ENCODE measurements at regions not wholly inside any gene's neighbourhood (a gene's known extent, or its start where the extent isn't known, plus 50 kb on each side); places are given as distances from the start of the nearest gene placed in this dataset.
"Not testable (repeated sequence)": the region's sequence is repeated elsewhere in the genome, so short reads cannot be mapped to it uniquely, and the experiment has no call there.

DNA sequence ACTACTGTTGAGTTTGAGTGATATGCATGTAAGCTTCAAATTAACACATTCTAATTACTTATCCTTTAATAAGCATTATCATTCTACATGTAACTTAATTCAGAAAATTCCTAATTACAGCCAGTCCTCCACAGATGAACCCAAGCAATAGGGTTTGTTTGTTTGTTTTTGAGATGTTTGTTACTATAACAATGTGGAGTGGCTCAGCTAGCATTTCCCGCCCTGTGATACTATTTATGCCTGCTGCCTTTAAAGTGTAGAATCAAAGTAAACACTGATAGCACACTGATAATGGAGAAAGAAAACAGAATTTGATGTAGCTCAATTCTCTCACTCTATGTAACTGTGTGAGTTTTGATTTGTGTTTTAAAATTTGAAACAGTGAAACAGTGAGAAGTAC lies 105.1 kb upstream of the IGF1R start:
- peaks cover 2% of the 10 kb centered on the region for H3K4me1 Mint-ChIP-seq (ENCODE audit: low read depth)
- peaks cover 34% of the 10 kb centered on the region for H3K27me3 Mint-ChIP-seq (ENCODE audit: low read depth)
- H3K9me3 Mint-ChIP-seq: no peaks in the 10 kb centered on the region
- no peaks in the 10 kb centered on the region for H3K36me3 Mint-ChIP-seq (ENCODE audit: low read depth)
- H3K27ac Mint-ChIP-seq: no peak overlapping the region
- no peak for DNase-seq (ENCODE audit: low spot score)
- no peak overlapping the region for H3K4me3 Mint-ChIP-seq

DNA sequence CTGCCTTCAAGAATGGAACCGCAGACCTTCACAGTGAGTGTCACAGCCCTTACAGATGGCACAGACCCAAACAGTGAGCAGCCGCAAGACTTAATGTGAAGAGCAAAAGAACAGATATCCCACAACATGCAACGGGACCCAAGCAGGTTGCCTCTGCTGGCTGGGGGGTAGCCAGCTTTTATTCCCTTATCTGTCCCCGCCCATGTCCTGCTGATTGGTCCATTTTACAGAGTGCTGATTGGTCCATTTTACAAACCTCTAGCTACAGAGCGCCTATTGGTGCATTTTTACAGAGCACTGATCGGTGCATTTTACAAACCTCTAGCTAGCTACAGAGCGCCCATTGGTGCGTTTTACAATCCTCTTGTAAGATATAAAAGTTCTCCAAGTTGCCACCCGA lies 102.0 kb upstream of the IGF1R start:
- DNase-seq (ENCODE audit: low spot score): no peak
- Mint-ChIP-seq H3K27me3 (ENCODE audit: low read depth) (peaks cover 41% of the 10 kb centered on the region), H3K36me3 (ENCODE audit: low read depth) (no peaks in the 10 kb centered on the region), H3K27ac (no peak overlapping the region), H3K4me1 (ENCODE audit: low read depth) (peaks cover 7% of the 10 kb centered on the region), H3K4me3 (no peak overlapping the region), H3K9me3 (no peaks in the 10 kb centered on the region)

DNA sequence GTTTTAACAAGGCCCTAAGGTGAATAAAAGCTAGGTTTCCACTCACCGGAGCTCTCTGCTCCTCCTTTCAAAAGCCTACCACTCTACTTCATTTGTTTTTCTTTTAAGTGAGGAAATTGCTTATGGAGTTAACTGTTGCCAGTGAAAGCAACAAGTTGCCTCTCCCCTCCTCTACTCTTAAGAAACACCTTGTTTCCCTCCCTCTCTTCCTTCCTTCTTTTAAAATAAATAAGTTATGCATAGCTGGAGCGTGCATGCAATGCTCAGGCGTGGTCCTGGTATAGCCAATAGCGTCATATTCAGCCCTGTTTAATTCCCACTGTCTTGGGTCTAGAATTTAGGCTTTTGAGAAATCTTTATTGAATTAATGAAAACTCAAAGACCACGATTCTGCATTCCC lies 101.1 kb upstream of the IGF1R start:
- H3K9me3 Mint-ChIP-seq: no peaks in the 10 kb centered on the region
- no peak overlapping the region for H3K27ac Mint-ChIP-seq
- no peak for DNase-seq (ENCODE audit: low spot score)
- peaks cover 7% of the 10 kb centered on the region for H3K4me1 Mint-ChIP-seq (ENCODE audit: low read depth)
- peaks cover 40% of the 10 kb centered on the region for H3K27me3 Mint-ChIP-seq (ENCODE audit: low read depth)
- H3K4me3 Mint-ChIP-seq: peak overlapping the region; percentile 79
- H3K36me3 Mint-ChIP-seq (ENCODE audit: low read depth): no peaks in the 10 kb centered on the region

DNA sequence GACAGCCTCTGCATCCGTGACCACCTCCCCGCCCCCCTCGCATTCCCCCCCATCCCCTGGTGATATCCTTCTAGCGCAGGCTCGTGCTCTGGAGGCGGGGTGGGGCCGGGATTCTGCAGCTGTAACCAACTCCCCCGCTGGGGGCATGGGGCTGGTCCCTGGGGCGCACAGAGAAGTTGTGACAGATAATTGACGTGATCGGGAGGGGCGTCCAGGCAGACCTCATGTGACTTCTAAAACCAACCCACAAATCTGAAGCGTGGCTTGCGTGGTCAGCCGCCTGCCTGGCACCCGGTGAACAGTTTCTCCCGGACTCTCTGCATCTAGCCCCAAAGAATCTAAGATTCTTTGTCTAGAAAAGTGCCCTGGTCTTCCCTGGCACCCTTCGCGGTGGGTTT lies 100.6 kb upstream of the IGF1R start:
- H3K27ac Mint-ChIP-seq: no peak overlapping the region
- peaks cover 7% of the 10 kb centered on the region for H3K4me1 Mint-ChIP-seq (ENCODE audit: low read depth)
- no peaks in the 10 kb centered on the region for H3K9me3 Mint-ChIP-seq
- no peaks in the 10 kb centered on the region for H3K36me3 Mint-ChIP-seq (ENCODE audit: low read depth)
- no peak for DNase-seq (ENCODE audit: low spot score)
- H3K4me3 Mint-ChIP-seq: peak overlapping the region; percentile 79
- peaks cover 40% of the 10 kb centered on the region for H3K27me3 Mint-ChIP-seq (ENCODE audit: low read depth)

DNA sequence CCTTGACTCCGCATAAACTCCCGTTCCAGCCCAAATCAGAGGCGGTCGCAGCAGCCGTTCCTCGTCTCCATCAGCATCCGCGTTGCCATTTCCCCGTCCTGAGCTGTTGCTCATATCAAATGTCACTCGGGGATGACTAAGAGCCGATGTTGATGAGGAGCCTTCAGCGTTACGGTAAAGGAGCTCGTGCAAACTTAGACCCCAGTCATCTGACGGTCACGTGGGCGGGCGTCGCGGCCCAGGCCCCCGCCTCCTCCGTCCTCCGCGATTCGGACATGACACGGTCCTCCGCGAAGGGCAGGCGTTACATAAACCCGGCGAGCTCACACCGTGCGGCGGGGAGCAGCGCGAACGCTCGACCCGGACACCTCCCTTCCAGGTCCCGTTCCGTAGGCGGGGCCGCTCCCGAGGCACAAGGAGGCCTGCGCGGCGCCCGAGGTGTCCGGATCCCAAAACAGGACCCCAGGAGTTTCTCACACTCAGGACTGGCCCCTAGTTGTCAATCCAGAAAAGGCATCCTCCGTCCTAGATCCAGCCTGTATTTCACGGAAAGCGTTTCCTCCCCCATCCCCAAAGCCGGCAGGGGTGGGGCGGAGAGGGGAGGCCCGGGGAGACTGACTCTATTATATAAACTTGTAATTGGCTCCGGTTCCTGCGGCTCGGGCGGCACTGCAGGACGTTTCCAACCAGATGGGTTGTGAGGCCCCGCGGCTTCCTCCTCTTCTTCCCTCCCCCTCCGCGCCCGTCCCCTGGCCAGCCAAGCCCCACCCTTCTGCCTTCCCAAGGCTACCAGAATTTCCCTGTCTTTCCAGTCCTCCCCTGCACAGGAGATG lies 100.0 kb upstream of the IGF1R start:
- Mint-ChIP-seq H3K4me1 (ENCODE audit: low read depth) (peaks cover 7% of the 10 kb centered on the region), H3K4me3 (peak overlapping the region; percentile 79), H3K27me3 (ENCODE audit: low read depth) (peaks cover 42% of the 10 kb centered on the region), H3K36me3 (ENCODE audit: low read depth) (no peaks in the 10 kb centered on the region), H3K9me3 (no peaks in the 10 kb centered on the region), H3K27ac (peak overlapping the region; percentile 4)
- DNase-seq (ENCODE audit: low spot score): peak; percentile 57

DNA sequence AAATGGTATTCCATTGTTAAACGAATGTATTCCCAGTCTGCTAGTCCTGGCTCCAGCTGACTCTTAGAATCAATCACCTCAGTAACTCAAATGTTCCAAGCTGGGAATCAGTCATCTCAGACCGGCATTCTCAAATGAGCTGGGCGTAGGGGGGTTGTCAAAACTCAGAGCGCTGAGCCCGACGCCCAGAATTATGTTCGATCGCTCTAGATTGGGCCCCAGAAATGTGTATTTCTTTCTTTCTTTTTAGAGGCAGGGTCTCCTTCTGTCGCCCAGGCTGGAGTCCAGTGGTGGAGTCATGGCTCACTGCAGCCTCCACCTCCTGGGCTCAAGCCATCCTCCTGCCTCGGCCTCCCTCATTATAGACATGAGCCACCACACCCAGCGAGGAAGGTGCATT lies 99.3 kb upstream of the IGF1R start:
- DNase-seq (ENCODE audit: low spot score): no peak
- H3K9me3 Mint-ChIP-seq: no peaks in the 10 kb centered on the region
- peaks cover 7% of the 10 kb centered on the region for H3K4me1 Mint-ChIP-seq (ENCODE audit: low read depth)
- no peak overlapping the region for H3K27ac Mint-ChIP-seq
- no peaks in the 10 kb centered on the region for H3K36me3 Mint-ChIP-seq (ENCODE audit: low read depth)
- peaks cover 42% of the 10 kb centered on the region for H3K27me3 Mint-ChIP-seq (ENCODE audit: low read depth)
- H3K4me3 Mint-ChIP-seq: peak overlapping the region; percentile 79

DNA sequence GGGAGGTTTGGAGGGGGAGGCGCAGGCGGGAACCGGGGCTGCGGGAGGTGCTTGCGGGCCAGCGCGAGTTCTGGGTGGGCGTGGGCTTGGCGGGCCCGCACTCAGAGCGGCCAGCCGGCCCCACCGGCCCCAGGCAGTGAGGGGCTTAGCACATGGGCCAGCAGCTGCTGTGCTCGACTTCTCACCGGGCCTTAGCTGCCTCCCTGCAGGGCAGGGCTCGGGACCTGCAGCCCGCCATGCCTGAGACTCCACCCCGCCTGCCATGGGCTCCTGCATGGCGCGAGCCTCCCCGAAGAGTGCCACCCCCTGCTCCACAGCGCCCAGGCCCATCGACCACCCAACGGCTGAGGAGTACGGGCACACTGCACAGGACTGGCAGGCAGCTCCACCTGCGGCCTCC lies 98.6 kb upstream of the IGF1R start:
- Mint-ChIP-seq H3K9me3 (no peaks in the 10 kb centered on the region), H3K27ac (no peak overlapping the region), H3K36me3 (ENCODE audit: low read depth) (no peaks in the 10 kb centered on the region), H3K4me3 (no peak overlapping the region), H3K4me1 (ENCODE audit: low read depth) (peaks cover 7% of the 10 kb centered on the region), H3K27me3 (ENCODE audit: low read depth) (peaks cover 40% of the 10 kb centered on the region)
- no peak for DNase-seq (ENCODE audit: low spot score)

DNA sequence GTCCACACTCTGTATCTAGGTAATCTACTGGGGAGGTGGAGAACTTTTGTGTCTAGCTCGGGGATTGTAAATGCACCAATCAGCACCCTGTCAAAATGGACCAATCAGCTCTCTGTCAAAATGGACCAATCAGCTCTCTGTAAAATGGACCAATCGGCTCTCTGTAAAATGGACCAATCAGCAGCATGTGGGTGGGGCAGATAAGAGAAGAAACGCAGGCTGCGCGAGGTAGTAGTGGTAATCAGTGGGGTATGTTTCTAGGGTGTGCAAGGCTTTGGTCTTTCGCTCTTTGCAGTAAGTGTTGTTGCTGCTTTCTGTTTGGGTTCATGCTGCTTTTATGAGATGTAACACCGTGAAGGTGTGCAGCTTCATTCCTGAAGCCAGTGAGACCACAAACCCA lies 98.0 kb upstream of the IGF1R start:
- not testable (repeated sequence) for H3K27ac Mint-ChIP-seq; H3K4me3 Mint-ChIP-seq; H3K9me3 Mint-ChIP-seq; H3K4me1 Mint-ChIP-seq (ENCODE audit: low read depth); H3K36me3 Mint-ChIP-seq (ENCODE audit: low read depth); DNase-seq (ENCODE audit: low spot score)
- peaks cover 38% of the 10 kb centered on the region for H3K27me3 Mint-ChIP-seq (ENCODE audit: low read depth)

DNA sequence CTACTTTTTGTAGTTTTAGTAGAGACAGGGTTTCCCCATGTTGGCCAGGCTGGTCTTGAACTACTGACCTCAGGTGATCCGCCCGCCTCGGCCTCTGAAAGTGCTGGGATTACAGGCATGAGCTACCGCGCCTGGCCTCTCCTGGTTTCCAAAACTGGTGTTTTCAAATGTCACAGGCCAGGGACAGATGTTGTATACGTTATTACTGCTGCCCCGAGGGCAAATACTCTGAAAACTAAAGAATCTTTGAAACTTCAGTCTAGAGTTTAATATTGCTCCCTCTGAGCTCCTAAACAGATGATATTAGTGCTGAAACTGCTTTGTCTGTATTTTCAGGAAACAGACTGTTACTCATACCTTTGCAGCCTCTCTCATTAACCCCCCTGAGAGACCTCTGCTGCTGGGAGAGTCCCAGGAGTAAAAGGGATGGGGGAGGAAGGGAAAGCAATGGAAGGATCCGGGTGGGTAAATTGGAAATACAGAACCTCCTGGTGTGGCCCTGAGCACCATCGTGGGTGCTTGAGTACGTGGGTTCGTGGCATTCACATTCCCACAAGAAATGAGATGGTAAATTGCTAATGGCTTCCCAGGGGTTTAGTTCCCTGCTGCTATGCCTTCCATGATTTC lies 96.3 kb upstream of the IGF1R start:
- no peaks in the 10 kb centered on the region for H3K36me3 Mint-ChIP-seq (ENCODE audit: low read depth)
- peaks cover 25% of the 10 kb centered on the region for H3K27me3 Mint-ChIP-seq (ENCODE audit: low read depth)
- no peaks in the 10 kb centered on the region for H3K9me3 Mint-ChIP-seq
- no peak overlapping the region for H3K27ac Mint-ChIP-seq
- no peak overlapping the region for H3K4me3 Mint-ChIP-seq
- H3K4me1 Mint-ChIP-seq (ENCODE audit: low read depth): peaks cover 7% of the 10 kb centered on the region
- no peak for DNase-seq (ENCODE audit: low spot score)

DNA sequence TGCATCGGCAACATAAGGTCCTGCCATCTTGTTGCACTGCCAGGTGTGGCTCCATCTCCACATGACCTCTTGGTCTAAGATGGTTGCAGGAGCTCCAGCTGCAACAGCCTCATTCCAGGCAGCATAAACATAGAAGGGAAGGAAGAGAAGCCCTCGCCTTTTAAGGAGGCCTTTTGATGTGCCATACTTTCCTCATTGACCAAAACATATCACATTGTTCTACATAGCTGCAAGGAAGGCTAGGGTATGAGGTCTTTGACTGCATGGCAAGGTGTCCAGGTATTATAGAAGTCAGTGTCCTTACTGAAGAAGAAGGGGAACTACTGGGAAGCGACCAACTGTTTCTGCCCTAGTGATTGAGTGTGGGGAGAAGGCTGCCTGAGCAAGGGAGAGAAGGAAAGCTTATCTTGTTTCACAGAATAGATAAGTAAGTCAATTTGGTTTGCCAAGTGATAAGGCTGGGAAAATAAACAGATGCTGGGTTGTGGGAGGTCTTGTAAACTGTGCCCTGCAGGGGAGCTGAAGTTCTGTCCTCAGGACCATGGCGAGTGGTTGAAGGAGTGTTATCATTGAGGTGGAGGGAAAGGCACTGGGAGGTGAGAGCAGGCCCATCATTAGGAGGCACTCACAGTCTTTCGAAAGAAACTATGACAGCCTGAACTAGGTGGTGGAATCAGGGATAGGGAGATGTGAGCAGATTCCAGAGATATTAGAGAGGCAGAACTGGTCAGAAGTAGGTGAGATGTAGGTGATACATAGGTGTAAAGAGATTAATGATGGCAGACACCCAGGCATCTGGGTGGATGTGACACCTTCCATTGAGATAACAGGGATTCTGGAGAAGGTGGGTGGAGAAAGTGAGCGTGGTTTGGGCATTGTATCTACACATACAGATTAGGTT lies 93.8 kb upstream of the IGF1R start:
- Mint-ChIP-seq H3K4me1 (ENCODE audit: low read depth) (no peaks in the 10 kb centered on the region), H3K4me3 (no peak overlapping the region), H3K27ac (no peak overlapping the region), H3K36me3 (ENCODE audit: low read depth) (no peaks in the 10 kb centered on the region), H3K27me3 (ENCODE audit: low read depth) (peaks cover 2% of the 10 kb centered on the region), H3K9me3 (no peaks in the 10 kb centered on the region)
- DNase-seq (ENCODE audit: low spot score): no peak

DNA sequence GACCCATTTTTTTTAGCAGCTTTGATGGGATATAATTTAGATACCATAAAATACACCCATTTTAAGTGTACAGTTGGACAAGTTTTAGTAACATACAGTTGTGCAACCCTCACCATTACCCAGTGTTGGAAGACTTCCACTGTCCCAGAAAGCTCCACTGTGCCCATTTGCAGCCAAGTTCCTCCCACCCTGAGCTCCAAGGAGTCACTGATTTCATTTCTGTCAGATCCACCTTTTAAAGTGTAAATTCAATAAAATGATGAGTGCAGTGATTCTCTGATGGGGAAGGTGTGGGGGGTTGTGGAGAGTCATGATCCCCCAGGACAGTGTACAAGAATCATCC lies 93.2 kb upstream of the IGF1R start:
- H3K9me3 Mint-ChIP-seq: no peaks in the 10 kb centered on the region
- DNase-seq (ENCODE audit: low spot score): no peak
- no peak overlapping the region for H3K4me3 Mint-ChIP-seq
- no peaks in the 10 kb centered on the region for H3K36me3 Mint-ChIP-seq (ENCODE audit: low read depth)
- H3K27ac Mint-ChIP-seq: no peak overlapping the region
- H3K4me1 Mint-ChIP-seq (ENCODE audit: low read depth): no peaks in the 10 kb centered on the region
- H3K27me3 Mint-ChIP-seq (ENCODE audit: low read depth): peaks cover 2% of the 10 kb centered on the region

DNA sequence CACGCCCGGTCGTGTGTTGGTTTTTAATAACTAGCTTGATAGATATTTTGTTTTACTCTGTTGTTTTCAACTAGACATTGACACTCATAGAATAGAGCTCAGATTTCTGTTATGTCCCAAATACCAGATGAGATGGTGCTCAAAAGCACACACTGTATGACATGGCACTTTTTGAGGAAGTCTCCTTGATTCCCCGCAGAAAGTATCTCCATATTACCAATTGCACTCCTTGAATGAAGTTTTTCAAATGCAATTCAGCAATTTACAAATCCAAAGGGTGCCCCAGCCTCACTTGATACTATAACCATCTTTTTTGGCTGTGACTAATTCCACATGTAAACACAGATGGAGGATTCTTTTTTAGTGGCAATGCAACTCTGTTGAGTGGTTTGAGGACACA lies 92.0 kb upstream of the IGF1R start:
- H3K4me1 Mint-ChIP-seq (ENCODE audit: low read depth): peaks cover 8% of the 10 kb centered on the region
- H3K36me3 Mint-ChIP-seq (ENCODE audit: low read depth): no peaks in the 10 kb centered on the region
- H3K9me3 Mint-ChIP-seq: no peaks in the 10 kb centered on the region
- no peak overlapping the region for H3K27ac Mint-ChIP-seq
- peaks cover 2% of the 10 kb centered on the region for H3K27me3 Mint-ChIP-seq (ENCODE audit: low read depth)
- no peak for DNase-seq (ENCODE audit: low spot score)
- H3K4me3 Mint-ChIP-seq: no peak overlapping the region

DNA sequence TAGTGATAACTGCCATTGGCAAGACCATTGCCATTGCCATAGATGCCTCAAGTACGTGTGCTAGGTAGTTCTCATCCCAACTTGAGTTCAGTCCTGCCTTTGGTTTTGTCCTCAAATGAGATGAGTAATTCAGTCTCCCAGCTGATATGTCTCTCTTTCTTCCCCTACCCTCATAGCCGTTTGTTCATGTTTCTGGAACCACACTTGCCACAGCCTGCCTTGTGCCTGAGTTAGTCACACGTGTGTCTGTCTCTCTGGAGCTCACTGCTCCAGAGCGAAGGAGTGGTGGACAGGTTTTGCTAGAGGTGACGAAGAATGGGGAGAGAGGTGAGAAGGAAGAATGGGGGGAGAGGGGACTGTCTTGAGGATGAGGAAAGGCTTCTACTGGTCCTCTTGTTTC lies 88.0 kb upstream of the IGF1R start:
- Mint-ChIP-seq H3K27me3 (ENCODE audit: low read depth) (no peaks in the 10 kb centered on the region), H3K4me3 (no peak overlapping the region), H3K27ac (no peak overlapping the region), H3K36me3 (ENCODE audit: low read depth) (no peaks in the 10 kb centered on the region), H3K9me3 (no peaks in the 10 kb centered on the region), H3K4me1 (ENCODE audit: low read depth) (peaks cover 9% of the 10 kb centered on the region)
- no peak for DNase-seq (ENCODE audit: low spot score)

All from T-helper 2 cell treated with Interferon-gamma antibody and Interleukin-4, amounts not matched to agents 5 μg/mL and 100 μg/mL, for 36 hours (primary cell).